ENCODE measurements at regions not wholly inside any gene's neighbourhood (a gene's known extent, or its start where the extent isn't known, plus 50 kb on each side); places are given as distances from the start of the nearest gene placed in this dataset.

DNA sequence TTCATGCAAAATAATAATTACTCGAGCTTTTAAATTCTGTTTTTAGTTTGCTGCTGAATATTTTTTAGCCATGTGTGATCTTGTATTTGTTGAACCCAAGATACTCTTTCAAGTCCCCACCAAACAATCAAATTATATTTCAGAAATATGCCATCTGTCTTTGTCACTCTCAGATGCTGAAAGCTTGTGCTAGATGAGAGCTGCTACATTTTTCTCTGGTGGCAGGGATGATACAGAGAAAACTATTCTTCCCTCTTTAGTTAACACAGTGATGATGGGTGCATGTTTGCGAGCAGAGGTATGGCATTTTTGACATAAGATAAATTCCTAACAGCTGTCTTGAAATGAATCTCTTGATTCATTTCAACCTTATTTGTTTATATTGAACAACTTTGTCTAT is 100.6 kb upstream of the NPHP3 start:
- Mint-ChIP-seq H3K4me3 (ENCODE audit: low read depth) (no peak overlapping the region), H3K36me3 (ENCODE audit: insufficient read depth) (no peaks in the 10 kb centered on the region), H3K9me3 (ENCODE audit: low read depth) (no peaks in the 10 kb centered on the region), H3K27me3 (no peaks in the 10 kb centered on the region), H3K27ac (no peak overlapping the region), H3K4me1 (ENCODE audit: low read depth) (no peaks in the 10 kb centered on the region)
- TF ChIP-seq, protein P1, sequence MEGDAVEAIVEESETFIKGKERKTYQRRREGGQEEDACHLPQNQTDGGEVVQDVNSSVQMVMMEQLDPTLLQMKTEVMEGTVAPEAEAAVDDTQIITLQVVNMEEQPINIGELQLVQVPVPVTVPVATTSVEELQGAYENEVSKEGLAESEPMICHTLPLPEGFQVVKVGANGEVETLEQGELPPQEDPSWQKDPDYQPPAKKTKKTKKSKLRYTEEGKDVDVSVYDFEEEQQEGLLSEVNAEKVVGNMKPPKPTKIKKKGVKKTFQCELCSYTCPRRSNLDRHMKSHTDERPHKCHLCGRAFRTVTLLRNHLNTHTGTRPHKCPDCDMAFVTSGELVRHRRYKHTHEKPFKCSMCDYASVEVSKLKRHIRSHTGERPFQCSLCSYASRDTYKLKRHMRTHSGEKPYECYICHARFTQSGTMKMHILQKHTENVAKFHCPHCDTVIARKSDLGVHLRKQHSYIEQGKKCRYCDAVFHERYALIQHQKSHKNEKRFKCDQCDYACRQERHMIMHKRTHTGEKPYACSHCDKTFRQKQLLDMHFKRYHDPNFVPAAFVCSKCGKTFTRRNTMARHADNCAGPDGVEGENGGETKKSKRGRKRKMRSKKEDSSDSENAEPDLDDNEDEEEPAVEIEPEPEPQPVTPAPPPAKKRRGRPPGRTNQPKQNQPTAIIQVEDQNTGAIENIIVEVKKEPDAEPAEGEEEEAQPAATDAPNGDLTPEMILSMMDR (IDR thresholded peaks at IDR 0.05; ENCODE audit: unreplicated experiment): no peak
- DNase-seq (ENCODE audit: low spot score, unreplicated experiment): no peak

DNA sequence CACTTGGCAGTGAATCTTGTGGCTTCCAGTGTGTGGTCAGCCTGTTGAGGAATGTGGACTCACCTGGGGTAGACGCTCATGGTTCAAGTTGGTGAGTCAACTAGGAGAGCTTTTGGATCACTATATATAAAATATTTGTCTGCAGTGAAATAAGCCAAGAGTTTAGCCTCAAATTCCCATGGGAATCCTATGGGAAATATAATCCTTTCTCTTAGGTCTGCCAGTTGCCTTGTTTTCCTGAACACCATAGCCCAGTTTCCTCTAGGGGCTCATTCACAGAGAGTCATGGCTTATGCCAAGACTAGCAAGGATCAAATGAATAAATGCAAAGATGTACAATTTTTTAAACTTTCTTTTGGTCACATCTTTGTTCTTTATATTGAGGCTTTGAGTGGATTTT is 100.1 kb upstream of the NPHP3 start:
- Mint-ChIP-seq H3K9me3 (ENCODE audit: low read depth) (no peaks in the 10 kb centered on the region), H3K4me1 (ENCODE audit: low read depth) (no peaks in the 10 kb centered on the region), H3K27ac (no peak overlapping the region), H3K4me3 (ENCODE audit: low read depth) (no peak overlapping the region), H3K27me3 (no peaks in the 10 kb centered on the region), H3K36me3 (ENCODE audit: insufficient read depth) (no peaks in the 10 kb centered on the region)
- TF ChIP-seq, protein P1 (IDR thresholded peaks at IDR 0.05; ENCODE audit: unreplicated experiment): no peak
- no peak for DNase-seq (ENCODE audit: low spot score, unreplicated experiment)

DNA sequence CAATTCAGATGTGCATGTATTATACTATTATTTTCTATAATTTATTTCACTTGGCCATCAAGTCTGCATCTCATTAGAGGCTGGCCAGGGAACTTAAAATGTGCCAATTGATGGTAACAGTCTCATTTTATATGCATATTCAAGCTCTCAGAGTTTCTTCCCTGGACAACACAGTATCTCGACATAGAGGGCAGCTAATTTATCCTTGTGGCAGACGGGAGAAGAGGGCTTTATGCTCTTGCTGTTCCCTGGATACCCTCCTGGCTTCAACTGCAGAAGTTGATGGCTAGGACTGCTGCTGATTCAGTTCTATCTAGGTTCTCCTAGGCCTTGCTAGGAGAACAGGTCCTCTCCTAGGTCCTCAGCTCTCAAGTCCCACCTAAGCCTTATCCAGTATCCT is 99.1 kb upstream of the NPHP3 start:
- H3K4me3 Mint-ChIP-seq (ENCODE audit: low read depth): no peak overlapping the region
- TF ChIP-seq, protein P1 (IDR thresholded peaks at IDR 0.05; ENCODE audit: unreplicated experiment): no peak
- no peaks in the 10 kb centered on the region for H3K4me1 Mint-ChIP-seq (ENCODE audit: low read depth)
- H3K27ac Mint-ChIP-seq: no peak overlapping the region
- H3K36me3 Mint-ChIP-seq (ENCODE audit: insufficient read depth): no peaks in the 10 kb centered on the region
- H3K27me3 Mint-ChIP-seq: no peaks in the 10 kb centered on the region
- no peak for DNase-seq (ENCODE audit: low spot score, unreplicated experiment)
- no peaks in the 10 kb centered on the region for H3K9me3 Mint-ChIP-seq (ENCODE audit: low read depth)

DNA sequence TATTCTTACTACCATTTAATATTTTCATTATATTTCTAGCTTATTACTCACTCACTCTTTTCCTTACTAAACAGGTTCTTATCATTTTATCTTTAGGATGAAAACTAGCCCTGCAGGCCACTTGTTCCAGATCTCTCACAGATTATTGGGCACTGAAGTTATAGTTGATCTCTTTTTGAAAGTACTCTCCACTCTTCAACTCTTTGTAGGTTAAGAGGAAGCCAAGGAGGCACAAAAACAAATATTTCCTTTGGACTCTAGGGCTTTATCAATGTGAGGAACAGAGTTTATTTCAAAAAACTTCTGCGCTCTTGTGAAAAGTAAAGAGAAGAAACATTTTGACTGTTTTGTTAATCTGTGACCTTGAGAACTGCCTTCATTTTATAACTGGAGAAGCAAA is 96.0 kb upstream of the NPHP3 start:
- no peak for DNase-seq (ENCODE audit: low spot score, unreplicated experiment)
- TF ChIP-seq, protein P1 (IDR thresholded peaks at IDR 0.05; ENCODE audit: unreplicated experiment): no peak
- Mint-ChIP-seq H3K9me3 (ENCODE audit: low read depth) (no peaks in the 10 kb centered on the region), H3K36me3 (ENCODE audit: insufficient read depth) (no peaks in the 10 kb centered on the region), H3K27me3 (no peaks in the 10 kb centered on the region), H3K4me3 (ENCODE audit: low read depth) (no peak overlapping the region), H3K27ac (no peak overlapping the region), H3K4me1 (ENCODE audit: low read depth) (no peaks in the 10 kb centered on the region)

DNA sequence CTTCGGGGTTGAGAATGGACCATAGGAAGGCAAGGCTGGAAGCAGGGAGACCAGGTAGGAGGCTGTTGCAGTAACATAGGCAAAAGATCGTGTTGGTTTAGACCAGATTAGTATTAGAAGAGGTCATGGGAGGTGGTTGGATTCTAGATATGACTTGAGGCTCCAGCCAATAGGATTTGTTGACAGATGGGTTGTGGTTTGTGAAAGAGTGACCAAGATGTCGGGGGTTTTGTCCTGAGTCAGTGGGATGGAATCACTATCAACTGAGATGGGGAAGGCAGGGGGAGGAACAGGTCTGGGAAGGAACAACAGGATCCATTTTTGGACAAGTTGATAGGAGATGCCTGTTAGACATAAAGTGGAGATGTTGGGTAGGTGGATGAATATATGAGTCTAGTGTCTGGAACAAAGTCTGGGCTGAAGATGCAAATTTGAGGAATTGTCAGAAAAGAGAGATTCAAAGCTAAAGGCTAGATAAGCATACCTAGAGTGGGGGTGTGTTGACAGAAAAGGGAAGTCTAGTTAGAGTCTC is 95.5 kb upstream of the NPHP3 start:
- H3K27me3 Mint-ChIP-seq: no peaks in the 10 kb centered on the region
- TF ChIP-seq, protein P1 (IDR thresholded peaks at IDR 0.05; ENCODE audit: unreplicated experiment): no peak
- no peak overlapping the region for H3K4me3 Mint-ChIP-seq (ENCODE audit: low read depth)
- no peak for DNase-seq (ENCODE audit: low spot score, unreplicated experiment)
- H3K4me1 Mint-ChIP-seq (ENCODE audit: low read depth): no peaks in the 10 kb centered on the region
- no peaks in the 10 kb centered on the region for H3K36me3 Mint-ChIP-seq (ENCODE audit: insufficient read depth)
- H3K27ac Mint-ChIP-seq: no peak overlapping the region
- H3K9me3 Mint-ChIP-seq (ENCODE audit: low read depth): no peaks in the 10 kb centered on the region

Data from progenitor cell of endocrine pancreas (in vitro differentiated cells).